HEK293T (cell line): ENCODE measurements at regions not wholly inside any gene's neighbourhood (a gene's known extent, or its start where the extent isn't known, plus 50 kb on each side); places are given as distances from the start of the nearest gene placed in this dataset.

ENCODE experiments used
- CTCF ChIA-PET: fragments of 350-600 bp; formaldehyde crosslinking; extraction: SDS; loops from one replicate; lab custom pipeline; 2021; ENCODE audit warnings: antibody characterized with exemption, inconsistent platforms; lab: Yijun Ruan, JAX
- POLR2A ChIA-PET: fragments of 350-600 bp; formaldehyde crosslinking; extraction: SDS; loops from one replicate; lab custom pipeline; 2020; ENCODE audit warnings: antibody characterized with exemption, inconsistent platforms; lab: Yijun Ruan, JAX
- DNase-seq: peaks from one replicate; pipeline ENCODE4 v3.0.0; 2012; ENCODE audit warnings: mixed read lengths; ENCODE audit errors: extremely low spot score
- ARNT ChIP-seq: fragments of 450-650 bp; IDR thresholded peaks from 2 replicates; pipeline ENCODE4 v1.6.1; 2017; ENCODE audit warnings: mild to moderate bottlenecking
- BHLHE40 ChIP-seq: fragments of 450-650 bp; IDR thresholded peaks from 2 replicates; pipeline ENCODE4 v1.6.1; 2016; ENCODE audit warnings: mild to moderate bottlenecking, moderate library complexity, borderline replicate concordance
- CTBP1 ChIP-seq: fragments of 450-650 bp; IDR thresholded peaks from 2 replicates; pipeline ENCODE4 v1.6.1; 2016; ENCODE audit warnings: borderline replicate concordance
- ELF4 ChIP-seq: fragments of 450-650 bp; IDR thresholded peaks from 2 replicates; pipeline ENCODE4 v1.6.1; 2017; ENCODE audit warnings: antibody characterized with exemption
- FOXA1 ChIP-seq: fragments of 450-650 bp; IDR thresholded peaks from 2 replicates; pipeline ENCODE4 v1.6.1; 2016; ENCODE audit warnings: mild to moderate bottlenecking
- FOXK2 ChIP-seq: fragments of 450-650 bp; IDR thresholded peaks from 2 replicates; pipeline ENCODE4 v1.6.1; 2016; ENCODE audit warnings: mild to moderate bottlenecking
- FOXM1 ChIP-seq: fragments of 450-650 bp; IDR thresholded peaks from 2 replicates; pipeline ENCODE4 v1.6.1; 2017; ENCODE audit warnings: mild to moderate bottlenecking, borderline replicate concordance
- HDGF ChIP-seq: fragments of 450-650 bp; IDR thresholded peaks from 2 replicates; pipeline ENCODE4 v1.6.1; 2017; ENCODE audit warnings: antibody characterized with exemption, borderline replicate concordance
- L3MBTL2 ChIP-seq: fragments of 450-650 bp; conservative IDR thresholded peaks from 2 replicates; pipeline ENCODE4 v1.6.1; 2016; ENCODE audit warnings: mild to moderate bottlenecking
- LEF1 ChIP-seq: fragments of 450-650 bp; IDR thresholded peaks from 2 replicates; pipeline ENCODE4 v1.6.1; 2017; ENCODE audit warnings: mild to moderate bottlenecking, borderline replicate concordance
- NFRKB ChIP-seq: fragments of 450-650 bp; IDR thresholded peaks from 2 replicates; pipeline ENCODE4 v1.6.1; 2016; ENCODE audit warnings: mild to moderate bottlenecking, moderate library complexity
- SP1 ChIP-seq: fragments of 450-650 bp; IDR thresholded peaks from 2 replicates; pipeline ENCODE4 v1.6.1; 2017
- SUZ12 ChIP-seq: fragments of 450-650 bp; IDR thresholded peaks from 2 replicates; pipeline ENCODE4 v1.6.1; 2016; ENCODE audit warnings: mild to moderate bottlenecking
- TARDBP ChIP-seq: fragments of 450-650 bp; IDR thresholded peaks from 2 replicates; pipeline ENCODE4 v1.6.1; 2016
- ZNF384 ChIP-seq: fragments of 450-650 bp; IDR thresholded peaks from 2 replicates; pipeline ENCODE4 v1.6.1; 2016
- TF ChIP-seq, protein P1 (sequence below): fragments of 450-650 bp; IDR thresholded peaks from 2 replicates; pipeline ENCODE4 v1.6.1; 2016

DNA sequence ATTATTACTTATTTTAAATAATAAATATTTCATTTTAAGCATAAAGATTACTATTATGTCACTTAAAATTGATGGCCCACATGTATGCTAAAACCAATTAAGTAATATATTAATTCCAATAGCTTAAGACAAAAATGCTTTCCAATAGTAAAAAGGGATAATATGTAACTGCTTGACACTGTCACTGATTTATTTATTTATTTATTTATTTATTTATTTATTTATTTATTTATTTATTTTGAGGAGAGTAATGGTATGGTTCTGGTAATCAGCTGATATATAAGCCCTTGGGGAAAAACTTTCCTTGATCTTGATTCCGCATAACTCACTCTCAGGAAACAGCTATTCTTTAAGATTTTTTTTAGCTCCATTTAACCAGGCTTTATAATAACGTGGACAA lies 903.0 kb upstream of the ATXN8OS start:
- no peak for DNase-seq
- CTCF ChIA-PET: no interaction called here
- no peak for TF ChIP-seq FOXA1
- TF ChIP-seq LEF1: no peak
- no peak for TF ChIP-seq SP1
- TF ChIP-seq NFRKB: no peak
- TF ChIP-seq HDGF: no peak
- TF ChIP-seq SUZ12: no peak
- no peak for TF ChIP-seq L3MBTL2
- no peak for TF ChIP-seq FOXM1
- no peak for TF ChIP-seq ELF4
- no peak for TF ChIP-seq CTBP1
- TF ChIP-seq, protein P1, sequence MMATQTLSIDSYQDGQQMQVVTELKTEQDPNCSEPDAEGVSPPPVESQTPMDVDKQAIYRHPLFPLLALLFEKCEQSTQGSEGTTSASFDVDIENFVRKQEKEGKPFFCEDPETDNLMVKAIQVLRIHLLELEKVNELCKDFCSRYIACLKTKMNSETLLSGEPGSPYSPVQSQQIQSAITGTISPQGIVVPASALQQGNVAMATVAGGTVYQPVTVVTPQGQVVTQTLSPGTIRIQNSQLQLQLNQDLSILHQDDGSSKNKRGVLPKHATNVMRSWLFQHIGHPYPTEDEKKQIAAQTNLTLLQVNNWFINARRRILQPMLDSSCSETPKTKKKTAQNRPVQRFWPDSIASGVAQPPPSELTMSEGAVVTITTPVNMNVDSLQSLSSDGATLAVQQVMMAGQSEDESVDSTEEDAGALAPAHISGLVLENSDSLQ: no peak
- TF ChIP-seq TARDBP: no peak
- TF ChIP-seq ARNT: no peak
- TF ChIP-seq ZNF384: no peak
- no peak for TF ChIP-seq FOXK2
- no peak for TF ChIP-seq BHLHE40
- POLR2A ChIA-PET: no interaction called here

DNA sequence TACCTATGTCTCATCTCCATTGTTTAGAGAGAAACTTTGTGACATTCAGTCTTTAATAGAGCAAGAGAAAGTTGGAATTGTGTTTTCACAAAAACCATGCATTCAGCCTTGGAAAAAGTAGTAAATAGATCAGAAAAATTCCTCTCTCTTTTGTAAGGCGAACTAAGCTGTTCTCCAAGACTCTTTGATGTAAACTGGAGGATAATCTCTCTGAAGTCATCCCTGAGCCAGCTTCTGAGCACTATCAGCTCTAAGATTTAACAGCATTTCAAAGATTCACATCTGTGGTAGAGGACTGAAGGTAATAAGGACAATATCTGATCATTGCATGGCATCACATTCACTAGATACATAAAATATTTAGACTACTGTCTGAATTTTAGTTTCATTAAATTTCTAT lies 904.6 kb upstream of the ATXN8OS start:
- POLR2A ChIA-PET: no interaction called here
- DNase-seq: no peak
- CTCF ChIA-PET: no interaction called here
- TF ChIP-seq LEF1 (no peak), SUZ12 (no peak), FOXK2 (no peak)

DNA sequence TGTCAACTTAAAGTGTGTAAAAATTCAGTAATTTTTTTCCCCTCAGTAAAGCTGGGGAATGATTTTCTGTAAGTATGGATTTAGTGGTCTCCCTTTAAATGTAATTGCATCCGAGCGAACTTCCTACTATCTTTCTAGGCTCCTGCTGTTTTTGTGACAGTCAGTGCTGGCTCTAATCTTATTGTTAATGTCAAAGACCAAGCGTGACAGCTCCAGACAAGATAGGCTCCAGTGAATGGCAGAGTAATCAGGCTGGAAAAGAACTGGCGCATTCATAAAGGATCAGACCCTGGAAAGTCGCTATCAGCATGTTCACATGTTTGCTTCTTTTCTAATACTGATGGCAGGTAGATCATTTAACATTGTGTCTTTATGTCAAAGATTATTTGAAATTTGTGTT lies 908.0 kb upstream of the ATXN8OS start:
- TF ChIP-seq, protein P1: peak; percentile 66
- no peak for TF ChIP-seq ARNT
- no peak for TF ChIP-seq FOXA1
- no peak for TF ChIP-seq TARDBP
- TF ChIP-seq SUZ12: no peak
- CTCF ChIA-PET: no interaction called here
- peak; percentile 32 for DNase-seq
- POLR2A ChIA-PET: no interaction called here

DNA sequence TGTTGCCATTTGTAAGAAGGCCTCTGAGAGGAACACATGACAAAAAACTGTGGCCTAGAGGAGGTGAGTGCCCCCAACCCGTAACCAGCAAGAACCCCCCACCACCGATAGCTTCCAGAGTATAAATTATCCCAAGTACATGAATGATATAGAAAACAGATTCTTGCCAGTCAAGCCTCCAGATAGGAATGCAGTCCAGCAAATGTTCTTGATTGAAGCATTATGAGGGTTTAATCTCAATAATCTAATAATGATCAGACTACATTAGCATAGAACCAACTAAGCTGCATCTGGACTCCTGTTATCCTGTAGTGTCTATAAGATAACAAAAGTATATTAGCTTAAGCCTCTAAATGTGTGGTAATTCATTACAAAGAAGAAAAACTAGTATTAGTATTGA lies 908.9 kb upstream of the ATXN8OS start:
- no peak for DNase-seq
- POLR2A ChIA-PET: no interaction called here
- TF ChIP-seq FOXA1: no peak
- TF ChIP-seq ELF4: no peak
- CTCF ChIA-PET: interaction anchor here (0.7 kb wide), 1 partner anchor 1175 kb away, joined by 4 read pairs; no protein-coding TSS in a partner anchor

DNA sequence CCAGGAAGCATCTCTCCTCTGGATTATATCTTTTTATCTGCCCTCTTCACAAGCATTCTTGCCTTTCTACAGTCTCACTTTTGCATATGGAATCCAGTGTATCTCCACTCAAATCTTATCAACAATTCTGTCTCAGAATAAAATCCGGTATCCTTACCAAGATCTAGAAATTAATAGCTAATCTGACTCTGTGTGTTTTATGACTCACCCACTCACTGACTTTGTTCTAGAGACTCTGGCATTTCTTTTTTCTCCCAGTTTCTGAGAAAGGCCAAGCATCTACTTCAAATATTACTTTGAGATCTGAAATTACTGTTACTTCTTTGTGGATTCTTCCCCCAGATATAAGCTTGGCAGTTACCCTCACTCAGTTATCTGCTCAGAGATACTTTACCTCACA lies 913.5 kb upstream of the ATXN8OS start:
- DNase-seq: no peak
- CTCF ChIA-PET: interaction anchor here (0.7 kb wide), 1 partner anchor 524 kb away, joined by 3 read pairs; no protein-coding TSS in a partner anchor
- TF ChIP-seq SUZ12: no peak
- TF ChIP-seq LEF1: no peak
- TF ChIP-seq FOXM1: no peak
- TF ChIP-seq ARNT: no peak
- POLR2A ChIA-PET: no interaction called here

DNA sequence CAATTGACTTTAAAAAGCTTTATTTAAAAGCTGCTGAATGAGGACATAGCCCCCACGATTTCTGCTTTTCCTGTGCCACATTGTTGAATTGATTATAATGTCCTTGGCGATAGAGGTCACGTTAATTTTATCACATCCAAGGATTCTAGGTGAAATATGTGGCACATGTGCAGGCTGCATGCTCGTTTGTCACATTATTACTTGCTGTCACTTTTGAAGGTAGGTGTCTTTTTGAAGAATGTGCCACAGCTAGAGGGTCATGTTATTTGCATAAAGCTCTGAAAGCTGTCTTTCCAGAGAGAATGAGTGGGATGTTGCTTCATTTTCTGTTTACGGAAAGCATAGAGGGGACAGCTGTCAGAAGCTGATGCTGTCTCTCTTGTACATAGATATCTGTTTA lies 927.6 kb upstream of the ATXN8OS start:
- DNase-seq: no peak
- POLR2A ChIA-PET: no interaction called here
- TF ChIP-seq SUZ12 (no peak), FOXM1 (no peak), LEF1 (no peak), HDGF (no peak), BHLHE40 (no peak), FOXK2 (no peak), L3MBTL2 (no peak), ELF4 (no peak), ZNF384 (no peak), CTBP1 (no peak), FOXA1 (no peak)
- CTCF ChIA-PET: no interaction called here

DNA sequence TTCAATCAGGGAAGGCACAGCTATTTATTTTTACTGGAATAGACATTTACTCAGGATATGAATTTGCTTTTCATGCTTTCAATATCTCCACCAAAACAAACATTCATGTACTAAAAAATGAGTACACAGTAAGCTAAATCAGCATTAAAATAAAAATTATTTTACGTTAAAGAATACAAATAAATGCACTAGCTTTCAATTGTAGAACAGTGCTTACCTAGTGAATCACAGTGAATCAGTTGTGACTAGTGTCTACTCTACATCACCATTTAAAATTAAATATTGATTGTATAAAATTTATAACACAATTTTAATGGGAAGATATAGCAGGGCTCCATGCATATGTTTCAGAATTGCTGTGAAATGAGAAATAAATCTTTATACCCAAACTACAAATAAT lies 929.6 kb upstream of the ATXN8OS start:
- DNase-seq: no peak
- ChIA-PET CTCF (no interaction called here), POLR2A (no interaction called here)
- no peak for TF ChIP-seq ARNT
- TF ChIP-seq ZNF384: no peak
- TF ChIP-seq FOXA1: no peak
- no peak for TF ChIP-seq ELF4
- TF ChIP-seq CTBP1: no peak
- no peak for TF ChIP-seq LEF1
- TF ChIP-seq L3MBTL2: no peak
- TF ChIP-seq, protein P1: no peak
- no peak for TF ChIP-seq FOXM1
- TF ChIP-seq TARDBP: no peak
- no peak for TF ChIP-seq SP1
- no peak for TF ChIP-seq NFRKB
- no peak for TF ChIP-seq FOXK2
- no peak for TF ChIP-seq SUZ12
- no peak for TF ChIP-seq BHLHE40
- no peak for TF ChIP-seq HDGF
